Activated CD8-positive, alpha-beta T cell treated with anti-CD3 and anti-CD28 coated beads for 36 hours (primary cell): ENCODE measurements at regions not wholly inside any gene's neighbourhood (a gene's known extent, or its start where the extent isn't known, plus 50 kb on each side); places are given as distances from the start of the nearest gene placed in this dataset.

Experiments
- ATAC-seq: fragments of 200-7000 bp; cut with Tn5 transposase; one replicate; pipeline ENCODE4 v1.10.0; 2021; ENCODE audit warnings: mild to moderate bottlenecking, moderate library complexity
- CTCF ChIA-PET: fragments of 350-600 bp; sonication (Branson Sonifier 250); formaldehyde crosslinking; loops from one replicate; lab custom pipeline; 2021; ENCODE audit warnings: antibody characterized with exemption; lab: Charles Lee
- POLR2A ChIA-PET: fragments of 350-600 bp; sonication (Branson Sonifier 250); formaldehyde crosslinking; loops from one replicate; lab custom pipeline; 2021; ENCODE audit warnings: antibody characterized with exemption; lab: Charles Lee
- DNase-seq: peaks from one replicate; pipeline ENCODE4 v3.0.0-alpha.2; 2020
- H3K27ac Mint-ChIP-seq: one replicate; pipeline ENCODE4 v1.8.0; 2021; ENCODE audit warnings: mild to moderate bottlenecking, mixed read lengths
- H3K27me3 Mint-ChIP-seq: one replicate; pipeline ENCODE4 v1.8.0; 2021; ENCODE audit warnings: mixed read lengths
- H3K36me3 Mint-ChIP-seq: one replicate; pipeline ENCODE4 v1.8.0; 2021; ENCODE audit warnings: low read depth, mixed read lengths
- H3K4me1 Mint-ChIP-seq: one replicate; pipeline ENCODE4 v1.8.0; 2021; ENCODE audit warnings: low read depth, mixed read lengths
- H3K4me3 Mint-ChIP-seq: one replicate; pipeline ENCODE4 v1.8.0; 2021; ENCODE audit warnings: mild to moderate bottlenecking, moderate library complexity, mixed read lengths
- H3K9me3 Mint-ChIP-seq: one replicate; pipeline ENCODE4 v1.8.0; 2021; ENCODE audit warnings: mixed read lengths
- intact Hi-C: fragments of 100-400 bp; cut with micrococcal nuclease; formaldehyde crosslinking; loops from one replicate; pipeline ENCODE4 v1.10.0; 2022
- TF ChIP-seq, protein P1 (sequence below): fragments of 200-600 bp; IDR thresholded peaks from one replicate; pipeline ENCODE4 v1.8.0; 2022; ENCODE audit warnings: antibody characterized with exemption, mild to moderate bottlenecking

DNA sequence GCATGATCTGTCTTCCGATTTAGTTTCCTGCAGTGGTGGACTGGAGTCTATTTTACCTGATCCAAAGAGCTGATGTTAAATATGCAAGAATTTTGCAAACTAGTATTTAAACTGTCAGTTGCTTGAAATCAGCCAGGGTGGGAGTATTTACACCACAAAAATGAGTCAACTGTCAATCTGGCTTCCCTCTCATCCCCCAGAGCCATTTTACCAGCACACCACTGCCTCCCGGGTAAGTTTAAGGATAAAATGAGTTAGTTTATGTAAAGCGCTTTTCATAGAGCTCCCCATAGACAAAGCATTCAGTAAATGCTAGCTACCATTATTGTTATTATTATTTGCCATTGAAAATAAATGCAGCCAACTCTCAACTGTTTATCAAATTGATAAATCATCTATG is 106.3 kb upstream of the FRMD6 start:
- Mint-ChIP-seq H3K4me1 (no peaks in the 10 kb centered on the region), H3K4me3 (no peak overlapping the region), H3K27ac (no peak overlapping the region), H3K36me3 (no peaks in the 10 kb centered on the region), H3K9me3 (no peaks in the 10 kb centered on the region), H3K27me3 (peaks cover 5% of the 10 kb centered on the region)
- ATAC-seq (no peak), DNase-seq (no peak)
- CTCF ChIA-PET: interaction anchor here (1.7 kb wide), 1 partner anchor 231 kb away, joined by 4 read pairs; no protein-coding TSS in a partner anchor
- POLR2A ChIA-PET: interaction anchor here (0.6 kb wide), 1 partner anchor 23 kb away, joined by 3 read pairs; no protein-coding TSS in a partner anchor
- intact Hi-C loops: no loop called here
- TF ChIP-seq, protein P1, sequence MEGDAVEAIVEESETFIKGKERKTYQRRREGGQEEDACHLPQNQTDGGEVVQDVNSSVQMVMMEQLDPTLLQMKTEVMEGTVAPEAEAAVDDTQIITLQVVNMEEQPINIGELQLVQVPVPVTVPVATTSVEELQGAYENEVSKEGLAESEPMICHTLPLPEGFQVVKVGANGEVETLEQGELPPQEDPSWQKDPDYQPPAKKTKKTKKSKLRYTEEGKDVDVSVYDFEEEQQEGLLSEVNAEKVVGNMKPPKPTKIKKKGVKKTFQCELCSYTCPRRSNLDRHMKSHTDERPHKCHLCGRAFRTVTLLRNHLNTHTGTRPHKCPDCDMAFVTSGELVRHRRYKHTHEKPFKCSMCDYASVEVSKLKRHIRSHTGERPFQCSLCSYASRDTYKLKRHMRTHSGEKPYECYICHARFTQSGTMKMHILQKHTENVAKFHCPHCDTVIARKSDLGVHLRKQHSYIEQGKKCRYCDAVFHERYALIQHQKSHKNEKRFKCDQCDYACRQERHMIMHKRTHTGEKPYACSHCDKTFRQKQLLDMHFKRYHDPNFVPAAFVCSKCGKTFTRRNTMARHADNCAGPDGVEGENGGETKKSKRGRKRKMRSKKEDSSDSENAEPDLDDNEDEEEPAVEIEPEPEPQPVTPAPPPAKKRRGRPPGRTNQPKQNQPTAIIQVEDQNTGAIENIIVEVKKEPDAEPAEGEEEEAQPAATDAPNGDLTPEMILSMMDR: no peak

DNA sequence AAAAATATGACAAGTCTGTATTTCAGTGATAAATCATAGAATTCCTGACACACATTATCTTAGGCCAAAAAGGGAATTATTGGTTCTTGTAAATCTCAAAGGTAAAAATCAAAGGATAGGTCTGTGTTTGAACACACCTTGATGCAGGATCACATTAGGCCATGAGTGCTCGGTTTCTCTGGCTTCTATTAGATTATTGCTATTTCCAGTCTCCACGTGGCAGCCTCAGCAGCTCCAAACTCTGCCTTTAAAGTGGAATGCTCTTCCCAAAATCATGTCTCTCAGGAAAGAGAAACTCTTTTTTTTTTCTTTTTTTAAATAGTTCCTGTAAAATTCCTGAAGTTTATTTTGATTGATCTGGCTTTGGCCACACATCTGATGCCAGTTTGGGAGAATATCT is 105.6 kb upstream of the FRMD6 start:
- ATAC-seq (no peak), DNase-seq (no peak)
- CTCF ChIA-PET: interaction anchor here (1.7 kb wide), 1 partner anchor 231 kb away, joined by 4 read pairs; no protein-coding TSS in a partner anchor
- peaks cover 5% of the 10 kb centered on the region for H3K27me3 Mint-ChIP-seq
- intact Hi-C loops: no loop called here
- TF ChIP-seq, protein P1: no peak
- POLR2A ChIA-PET: no interaction called here
- H3K4me1 Mint-ChIP-seq: no peaks in the 10 kb centered on the region
- H3K4me3 Mint-ChIP-seq: no peak overlapping the region
- H3K36me3 Mint-ChIP-seq: no peaks in the 10 kb centered on the region
- no peak overlapping the region for H3K27ac Mint-ChIP-seq
- H3K9me3 Mint-ChIP-seq: no peaks in the 10 kb centered on the region

DNA sequence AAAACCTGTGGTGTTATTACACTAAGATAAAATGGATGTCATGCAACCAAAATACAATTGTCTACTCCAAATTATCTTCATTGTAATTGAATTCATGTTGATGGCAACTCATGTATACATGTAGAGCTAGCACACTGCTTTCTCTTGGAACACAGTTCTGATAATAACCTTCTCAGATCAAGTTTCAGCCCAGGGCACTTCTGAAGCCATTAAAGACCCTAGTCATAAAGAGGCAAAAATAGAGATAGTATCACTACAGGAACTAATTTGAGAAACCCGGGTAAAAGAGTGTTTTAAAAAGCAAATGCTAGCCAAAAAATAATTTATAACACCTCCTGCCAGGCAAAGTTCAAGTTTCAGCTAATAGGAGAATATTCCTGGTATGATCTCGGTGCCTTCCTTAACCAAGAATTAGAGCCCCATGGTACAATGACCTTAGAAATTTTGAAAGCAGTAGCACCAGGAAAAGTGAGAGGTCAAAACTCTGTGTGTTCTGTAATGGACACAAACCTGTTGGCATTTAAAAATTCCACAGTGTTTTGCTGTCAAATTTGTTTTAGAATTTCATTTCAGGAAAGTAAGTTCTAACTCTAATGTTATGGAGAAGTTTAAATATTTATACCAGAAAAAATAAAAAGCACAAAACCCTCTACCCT is 105.0 kb upstream of the FRMD6 start:
- intact Hi-C loops: no loop called here
- no peak for DNase-seq
- POLR2A ChIA-PET: no interaction called here
- CTCF ChIA-PET: interaction anchor here (1.7 kb wide), 1 partner anchor 230 kb away, joined by 4 read pairs; no protein-coding TSS in a partner anchor
- ATAC-seq: no peak
- H3K4me3 Mint-ChIP-seq: no peak overlapping the region
- H3K36me3 Mint-ChIP-seq: no peaks in the 10 kb centered on the region
- H3K9me3 Mint-ChIP-seq: no peaks in the 10 kb centered on the region
- peaks cover 5% of the 10 kb centered on the region for H3K27me3 Mint-ChIP-seq
- no peaks in the 10 kb centered on the region for H3K4me1 Mint-ChIP-seq
- TF ChIP-seq, protein P1: no peak
- H3K27ac Mint-ChIP-seq: no peak overlapping the region

DNA sequence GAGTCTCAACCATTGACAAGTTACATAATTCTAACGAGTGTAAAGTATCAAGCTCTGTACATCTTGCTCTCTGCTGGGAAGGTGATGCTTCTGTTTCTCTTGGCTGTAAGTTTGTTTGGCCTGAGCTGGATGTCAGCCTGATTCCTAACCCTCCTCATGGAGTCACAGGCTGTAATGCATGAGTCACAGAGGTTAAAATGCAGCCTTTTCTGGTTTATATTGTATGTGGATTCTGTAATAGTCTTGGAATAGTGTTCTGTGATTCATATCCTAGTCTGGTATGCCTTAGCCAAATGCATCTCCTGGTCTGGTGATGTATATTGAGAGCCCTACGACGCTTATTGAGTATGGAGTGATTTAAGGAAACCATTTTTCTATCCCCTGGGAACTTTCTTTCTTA is 104.5 kb upstream of the FRMD6 start:
- no peak for ATAC-seq

DNA sequence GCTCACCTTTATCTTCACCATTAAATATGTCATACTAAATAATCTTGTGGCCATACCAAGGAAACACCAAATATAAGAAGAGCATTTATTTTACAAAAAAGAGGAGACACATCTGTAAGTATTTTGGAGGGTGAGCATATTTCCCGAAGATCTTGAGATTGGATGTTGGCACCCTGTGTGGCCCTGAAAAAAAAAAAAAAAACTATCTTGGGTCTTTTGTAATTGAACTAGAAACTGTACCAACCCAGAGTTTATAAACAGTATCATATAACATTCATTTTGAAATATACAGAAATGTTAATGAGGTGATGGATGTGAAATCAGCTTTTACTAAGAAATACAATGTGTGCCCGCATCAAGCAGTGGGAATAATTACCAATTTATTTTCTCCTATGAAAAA is 104.0 kb upstream of the FRMD6 start:
- peaks cover 4% of the 10 kb centered on the region for H3K27me3 Mint-ChIP-seq
- POLR2A ChIA-PET: no interaction called here
- no peak for ATAC-seq

More for the DNA sequence above, 104.5 kb upstream of the FRMD6 start:
- no peaks in the 10 kb centered on the region for H3K9me3 Mint-ChIP-seq
- no peak overlapping the region for H3K27ac Mint-ChIP-seq
- ChIA-PET POLR2A (no interaction called here), CTCF (interaction anchor here (1.7 kb wide), 1 partner anchor 229 kb away, joined by 4 read pairs; no protein-coding TSS in a partner anchor)
- H3K27me3 Mint-ChIP-seq: peaks cover 4% of the 10 kb centered on the region
- H3K36me3 Mint-ChIP-seq: no peaks in the 10 kb centered on the region
- DNase-seq: no peak
- no peaks in the 10 kb centered on the region for H3K4me1 Mint-ChIP-seq
- H3K4me3 Mint-ChIP-seq: no peak overlapping the region
- TF ChIP-seq, protein P1: no peak
- intact Hi-C loops: no loop called here

More for the DNA sequence above, 104.0 kb upstream of the FRMD6 start:
- CTCF ChIA-PET: no interaction called here
- TF ChIP-seq, protein P1: no peak
- Mint-ChIP-seq H3K36me3 (no peaks in the 10 kb centered on the region), H3K9me3 (no peaks in the 10 kb centered on the region), H3K4me1 (no peaks in the 10 kb centered on the region), H3K4me3 (no peak overlapping the region), H3K27ac (no peak overlapping the region)
- intact Hi-C loops: no loop called here
- no peak for DNase-seq
